Activated naive CD4-positive, alpha-beta T cell treated with anti-CD3 and anti-CD28 coated beads, Interleukin-2, amount 10 ng/mL, durations not matched to agents 7 days and 5 days (primary cell): ENCODE measurements at regions not wholly inside any gene's neighbourhood (a gene's known extent, or its start where the extent isn't known, plus 50 kb on each side); places are given as distances from the start of the nearest gene placed in this dataset.

Experiments
- CTCF ChIA-PET: fragments of 350-600 bp; sonication (Branson Sonifier 250); formaldehyde crosslinking; loops from one replicate; lab custom pipeline; 2021; ENCODE audit warnings: antibody characterized with exemption; lab: Charles Lee
- DNase-seq: peaks from one replicate; pipeline ENCODE4 v3.0.0-alpha.2; 2020
- H3K27ac Mint-ChIP-seq: one replicate; pipeline ENCODE4 v1.8.0; 2021; ENCODE audit warnings: mild to moderate bottlenecking, moderate library complexity, mixed read lengths
- H3K27me3 Mint-ChIP-seq: one replicate; pipeline ENCODE4 v1.8.0; 2021; ENCODE audit warnings: mild to moderate bottlenecking, mixed read lengths
- H3K36me3 Mint-ChIP-seq: one replicate; pipeline ENCODE4 v1.8.0; 2021; ENCODE audit warnings: mixed read lengths
- H3K4me1 Mint-ChIP-seq: one replicate; pipeline ENCODE4 v1.8.0; 2021; ENCODE audit warnings: mixed read lengths
- H3K4me3 Mint-ChIP-seq: one replicate; pipeline ENCODE4 v1.8.0; 2021; ENCODE audit warnings: mild to moderate bottlenecking, moderate library complexity, mixed read lengths
- H3K9me3 Mint-ChIP-seq: one replicate; pipeline ENCODE4 v1.8.0; 2021; ENCODE audit warnings: mixed read lengths

DNA sequence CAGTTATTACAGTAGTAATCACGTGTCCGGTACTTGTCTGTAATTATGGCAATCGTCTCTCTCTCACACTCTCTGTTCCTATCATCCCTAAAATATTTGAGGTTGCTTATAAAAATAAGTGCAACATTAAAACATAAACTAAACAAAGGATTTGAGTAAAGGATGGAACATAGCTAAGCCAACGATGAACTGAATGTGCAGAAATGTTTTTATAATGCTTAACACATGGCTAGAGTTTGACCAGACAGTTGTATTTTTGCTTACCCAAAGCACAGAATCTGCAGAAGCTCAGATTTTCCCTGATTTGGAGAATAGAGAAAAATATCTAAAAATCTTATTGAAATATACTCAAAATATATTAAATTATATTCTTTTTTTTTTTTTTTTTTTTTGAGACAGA, 1030.9 kb downstream of the NAALADL2 start:
- Mint-ChIP-seq H3K36me3 (no peaks in the 10 kb centered on the region), H3K27ac (no peak overlapping the region), H3K9me3 (peaks cover 4% of the 10 kb centered on the region), H3K4me1 (no peaks in the 10 kb centered on the region), H3K27me3 (no peaks in the 10 kb centered on the region), H3K4me3 (no peak overlapping the region)
- no peak for DNase-seq
- CTCF ChIA-PET, result no interaction called here

- no peak for DNase-seq
- H3K4me3 Mint-ChIP-seq, result no peak overlapping the region
- H3K36me3 Mint-ChIP-seq, result no peaks in the 10 kb centered on the region
- H3K27ac Mint-ChIP-seq, result no peak overlapping the region
- H3K4me1 Mint-ChIP-seq, result no peaks in the 10 kb centered on the region
- no peaks in the 10 kb centered on the region for H3K27me3 Mint-ChIP-seq
- CTCF ChIA-PET, result no interaction called here
- peaks cover 8% of the 10 kb centered on the region for H3K9me3 Mint-ChIP-seq
These were observed 1026.2 kb downstream of the NAALADL2 start for GRCh38 chr3:175885231-175885766.

- Mint-ChIP-seq H3K27me3 (no peaks in the 10 kb centered on the region), H3K9me3 (peaks cover 4% of the 10 kb centered on the region), H3K27ac (no peak overlapping the region), H3K36me3 (no peaks in the 10 kb centered on the region), H3K4me3 (no peak overlapping the region), H3K4me1 (no peaks in the 10 kb centered on the region)
- CTCF ChIA-PET, result no interaction called here
- DNase-seq, result no peak
These were observed 1020.3 kb downstream of the NAALADL2 start for GRCh38 chr3:175879417-175879816.

DNA sequence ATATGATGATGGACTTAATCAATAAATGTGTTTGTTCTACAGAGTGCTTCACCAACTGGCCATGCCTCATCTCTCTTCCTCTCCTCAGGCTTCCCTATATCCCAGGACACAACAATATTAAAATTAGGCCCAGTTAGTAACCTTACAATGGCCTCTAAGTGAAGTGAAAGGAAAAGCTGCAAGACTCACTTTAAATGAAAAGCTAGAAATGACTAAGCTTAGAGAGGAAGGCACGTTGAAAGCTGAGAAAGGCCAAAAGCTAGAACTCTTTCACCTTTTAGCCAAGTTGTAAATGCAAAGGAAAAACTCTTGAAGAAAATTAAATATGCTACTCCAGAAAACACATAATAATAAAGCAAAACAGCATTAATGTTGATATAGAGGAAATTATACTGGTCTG, 1010.3 kb downstream of the NAALADL2 start:
- no peak for DNase-seq
- CTCF ChIA-PET, result no interaction called here
- Mint-ChIP-seq H3K27ac (no peak overlapping the region), H3K27me3 (no peaks in the 10 kb centered on the region), H3K4me1 (no peaks in the 10 kb centered on the region), H3K36me3 (no peaks in the 10 kb centered on the region), H3K9me3 (no peaks in the 10 kb centered on the region), H3K4me3 (no peak overlapping the region)

DNA sequence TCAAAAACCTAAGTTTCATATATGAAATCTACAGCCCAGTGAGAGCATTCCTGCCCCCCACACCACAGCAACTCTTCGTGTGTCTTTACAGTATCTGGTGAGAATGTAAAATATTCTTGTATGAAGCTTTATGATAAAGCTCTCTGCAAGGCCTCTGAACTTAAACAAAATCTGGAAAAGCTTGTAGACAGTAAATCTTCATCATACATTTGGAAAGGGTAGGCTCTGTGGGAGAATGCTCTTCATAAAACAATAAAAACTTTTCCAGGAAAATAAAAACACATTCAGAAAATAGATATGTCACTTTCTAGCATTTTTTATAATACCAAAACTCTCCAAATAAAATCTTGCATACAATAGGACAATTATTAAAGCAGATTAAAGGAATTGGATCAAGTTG, 1009.5 kb downstream of the NAALADL2 start:
- Mint-ChIP-seq H3K4me3 (no peak overlapping the region), H3K4me1 (no peaks in the 10 kb centered on the region)
- CTCF ChIA-PET, result no interaction called here

DNA sequence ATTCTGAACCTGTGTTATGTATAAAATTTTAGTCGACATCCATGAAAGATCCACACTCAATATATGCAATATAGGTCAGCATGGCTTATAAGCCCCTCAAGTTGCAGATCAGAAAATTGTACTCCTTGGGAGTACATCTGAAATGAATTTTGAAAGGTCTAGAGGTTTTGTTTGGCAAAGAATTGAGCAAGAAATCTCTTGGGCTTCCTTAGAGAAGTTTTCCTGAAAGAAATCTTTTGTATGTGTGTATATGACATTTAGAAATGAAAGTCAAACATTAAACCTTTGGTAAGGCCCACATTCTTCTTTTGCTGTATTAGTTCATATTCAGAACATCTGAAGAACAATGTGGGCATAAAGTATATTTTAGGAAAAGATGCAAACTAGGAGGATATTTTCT, 1006.6 kb downstream of the NAALADL2 start:
- H3K9me3 Mint-ChIP-seq, result no peaks in the 10 kb centered on the region
- CTCF ChIA-PET, result no interaction called here
- H3K27ac Mint-ChIP-seq, result no peak overlapping the region
- no peaks in the 10 kb centered on the region for H3K27me3 Mint-ChIP-seq
- DNase-seq, result no peak
- H3K4me3 Mint-ChIP-seq, result no peak overlapping the region
- H3K36me3 Mint-ChIP-seq, result no peaks in the 10 kb centered on the region
- H3K4me1 Mint-ChIP-seq, result no peaks in the 10 kb centered on the region

More for the DNA sequence above, 1009.5 kb downstream of the NAALADL2 start:
- no peak for DNase-seq
- no peak overlapping the region for H3K27ac Mint-ChIP-seq
- H3K9me3 Mint-ChIP-seq, result no peaks in the 10 kb centered on the region
- no peaks in the 10 kb centered on the region for H3K36me3 Mint-ChIP-seq
- H3K27me3 Mint-ChIP-seq, result no peaks in the 10 kb centered on the region

DNA sequence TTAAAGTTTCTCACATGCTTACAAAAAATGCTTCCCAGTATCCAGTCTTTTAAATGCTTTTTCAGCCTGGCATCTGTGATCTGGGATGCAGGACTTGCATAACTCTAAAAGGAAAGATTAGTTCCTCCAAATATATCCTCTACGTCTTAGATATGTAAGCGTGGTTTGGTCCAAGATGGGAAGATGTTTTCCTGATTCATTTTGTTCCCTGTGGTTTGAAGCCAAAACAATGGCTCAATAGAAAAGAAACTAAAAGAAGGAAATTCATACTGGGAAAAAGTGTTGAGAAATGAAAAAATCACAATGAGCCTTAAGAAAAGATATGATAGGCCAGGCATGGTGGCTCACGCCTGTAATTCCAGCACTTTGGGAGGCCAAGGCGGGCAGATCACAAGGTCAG, 1002.8 kb downstream of the NAALADL2 start:
- no peak overlapping the region for H3K27ac Mint-ChIP-seq
- H3K4me1 Mint-ChIP-seq, result no peaks in the 10 kb centered on the region
- H3K27me3 Mint-ChIP-seq, result no peaks in the 10 kb centered on the region
- H3K9me3 Mint-ChIP-seq, result peaks cover 3% of the 10 kb centered on the region
- no peak for DNase-seq
- CTCF ChIA-PET, result no interaction called here
- H3K4me3 Mint-ChIP-seq, result no peak overlapping the region
- H3K36me3 Mint-ChIP-seq, result no peaks in the 10 kb centered on the region
